Omental fat pad (tissue), 3 donors: ENCODE measurements at regions not wholly inside any gene's neighbourhood (a gene's known extent, or its start where the extent isn't known, plus 50 kb on each side); places are given as distances from the start of the nearest gene placed in this dataset.

Source experiments
- ATAC-seq: fragments of 150-250 bp; one replicate; pipeline ENCODE4 v1.9.1; 2016; ENCODE audit warnings: mild to moderate bottlenecking, moderate library complexity; ENCODE audit not compliant: low FRiP score
- DNase-seq: peaks from one replicate; pipeline ENCODE4 v3.0.0-alpha.2; 2019; ENCODE audit warnings: low spot score
- TF ChIP-seq, protein P1 (sequence below), 3 donors: fragments of 450-650 bp; IDR thresholded peaks; one replicate each; pipeline ENCODE4 v1.5.1; 2016 to 2017; ENCODE audit warnings: antibody characterized with exemption in 3 of 3, mild to moderate bottlenecking in 3 of 3, moderate library complexity in 2 of 3

DNA sequence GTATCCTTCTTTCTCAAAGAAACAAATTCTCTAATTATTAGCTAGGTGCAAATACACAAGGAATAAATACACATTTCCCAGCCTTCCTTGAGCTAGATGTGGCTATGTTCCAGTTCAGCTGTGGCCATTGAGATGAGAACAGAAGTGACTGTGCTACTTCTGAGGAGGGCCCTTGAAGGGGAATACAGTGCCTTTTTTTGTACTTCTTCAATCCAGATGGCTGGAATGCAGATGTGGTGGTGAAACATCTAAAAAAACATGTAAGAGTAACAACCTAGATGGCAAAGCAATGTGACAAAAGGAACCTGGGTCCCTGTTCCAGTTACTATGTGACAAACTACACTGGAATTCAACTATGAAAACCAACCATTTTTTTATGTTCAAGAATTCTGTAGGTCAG, 115.4 kb upstream of the DST start:
- DNase-seq (no peak), ATAC-seq (no peak)
- TF ChIP-seq, protein P1, sequence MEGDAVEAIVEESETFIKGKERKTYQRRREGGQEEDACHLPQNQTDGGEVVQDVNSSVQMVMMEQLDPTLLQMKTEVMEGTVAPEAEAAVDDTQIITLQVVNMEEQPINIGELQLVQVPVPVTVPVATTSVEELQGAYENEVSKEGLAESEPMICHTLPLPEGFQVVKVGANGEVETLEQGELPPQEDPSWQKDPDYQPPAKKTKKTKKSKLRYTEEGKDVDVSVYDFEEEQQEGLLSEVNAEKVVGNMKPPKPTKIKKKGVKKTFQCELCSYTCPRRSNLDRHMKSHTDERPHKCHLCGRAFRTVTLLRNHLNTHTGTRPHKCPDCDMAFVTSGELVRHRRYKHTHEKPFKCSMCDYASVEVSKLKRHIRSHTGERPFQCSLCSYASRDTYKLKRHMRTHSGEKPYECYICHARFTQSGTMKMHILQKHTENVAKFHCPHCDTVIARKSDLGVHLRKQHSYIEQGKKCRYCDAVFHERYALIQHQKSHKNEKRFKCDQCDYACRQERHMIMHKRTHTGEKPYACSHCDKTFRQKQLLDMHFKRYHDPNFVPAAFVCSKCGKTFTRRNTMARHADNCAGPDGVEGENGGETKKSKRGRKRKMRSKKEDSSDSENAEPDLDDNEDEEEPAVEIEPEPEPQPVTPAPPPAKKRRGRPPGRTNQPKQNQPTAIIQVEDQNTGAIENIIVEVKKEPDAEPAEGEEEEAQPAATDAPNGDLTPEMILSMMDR (IDR thresholded peaks at IDR 0.05): no peak

DNA sequence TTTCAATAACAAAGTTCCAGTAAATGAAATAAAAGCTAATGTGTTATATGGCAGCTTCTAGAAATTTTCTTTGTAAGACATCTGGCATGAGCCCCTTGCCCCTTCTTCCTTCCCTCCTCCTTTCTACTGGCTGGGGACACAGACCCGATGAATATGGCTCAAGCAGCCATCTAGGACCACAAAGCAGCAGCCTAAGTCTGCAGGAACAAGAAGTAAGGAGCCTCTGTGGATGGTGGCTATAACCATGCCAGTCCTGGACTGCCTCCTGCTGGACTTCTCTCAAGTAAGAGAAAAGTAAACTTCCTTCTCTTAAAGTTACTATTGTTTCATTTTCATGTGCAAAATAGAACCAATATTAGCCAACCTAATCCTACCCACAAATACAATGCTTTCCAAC, 114.9 kb upstream of the DST start:
- DNase-seq (no peak), ATAC-seq (no peak)
- TF ChIP-seq, protein P1 (IDR thresholded peaks at IDR 0.05): no peak

DNA sequence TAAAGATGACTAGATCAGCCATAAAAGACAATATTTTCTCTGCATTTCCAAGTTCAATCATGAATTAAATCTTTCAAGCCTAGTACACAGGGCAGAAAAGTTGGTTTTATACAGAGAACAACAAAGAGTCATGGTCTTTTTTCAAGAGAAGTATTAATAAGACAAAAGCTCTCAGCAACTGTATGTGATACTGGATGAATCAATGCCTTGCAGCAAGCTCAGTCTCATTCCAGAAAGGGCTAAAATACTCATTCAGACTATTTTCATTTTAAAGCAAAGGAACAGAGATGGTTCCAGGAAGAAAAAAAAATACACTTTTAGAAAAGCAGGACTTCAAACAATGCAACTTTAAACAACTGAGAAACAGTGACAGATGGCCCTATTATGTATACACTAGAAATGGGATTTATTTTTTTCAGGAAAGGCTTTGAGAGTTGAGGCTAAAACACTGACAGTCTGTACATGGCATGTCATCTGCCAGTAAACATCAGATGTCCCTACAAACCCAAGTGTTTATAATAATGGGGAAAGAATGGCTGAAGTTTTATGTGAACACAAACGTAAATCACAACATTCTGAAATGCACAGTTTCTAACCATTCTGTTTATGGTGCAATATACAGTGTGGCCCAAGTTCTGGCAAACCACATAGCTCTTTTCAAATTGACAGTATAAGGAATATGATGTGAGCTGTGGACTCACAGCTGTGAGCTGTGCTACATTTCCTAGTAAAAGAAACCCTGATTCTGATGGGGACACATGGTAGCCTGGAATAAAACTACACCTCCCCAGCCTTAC, 114.3 kb upstream of the DST start:
- ATAC-seq: no peak
- TF ChIP-seq, protein P1 (IDR thresholded peaks at IDR 0.05): no peak
- no peak for DNase-seq

- DNase-seq (no peak), ATAC-seq (no peak)
- TF ChIP-seq, protein P1 (IDR thresholded peaks at IDR 0.05): no peak
Observed at GRCh38 chr6:56756219-56756789, 113.6 kb upstream of the DST start.

DNA sequence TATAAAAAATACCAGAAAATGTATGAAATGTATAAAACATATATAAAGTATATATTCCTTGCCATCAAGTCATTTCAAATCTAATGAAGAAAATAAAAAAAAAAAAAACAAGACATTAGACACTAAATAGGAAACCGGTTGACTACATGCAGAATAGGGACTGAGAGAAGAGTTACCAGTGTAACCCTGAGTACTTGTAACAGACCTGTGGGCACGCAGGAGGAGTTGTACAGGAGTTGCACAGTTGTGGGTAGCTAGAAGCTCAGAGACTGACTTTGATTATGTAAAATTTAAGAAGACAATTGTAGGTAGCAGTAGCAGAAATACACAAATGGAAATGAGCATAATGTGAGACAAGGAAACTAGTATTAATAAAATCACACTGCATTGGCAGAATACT, 112.4 kb upstream of the DST start:
- no peak for DNase-seq
- TF ChIP-seq, protein P1 (IDR thresholded peaks at IDR 0.05): no peak
- no peak for ATAC-seq

DNA sequence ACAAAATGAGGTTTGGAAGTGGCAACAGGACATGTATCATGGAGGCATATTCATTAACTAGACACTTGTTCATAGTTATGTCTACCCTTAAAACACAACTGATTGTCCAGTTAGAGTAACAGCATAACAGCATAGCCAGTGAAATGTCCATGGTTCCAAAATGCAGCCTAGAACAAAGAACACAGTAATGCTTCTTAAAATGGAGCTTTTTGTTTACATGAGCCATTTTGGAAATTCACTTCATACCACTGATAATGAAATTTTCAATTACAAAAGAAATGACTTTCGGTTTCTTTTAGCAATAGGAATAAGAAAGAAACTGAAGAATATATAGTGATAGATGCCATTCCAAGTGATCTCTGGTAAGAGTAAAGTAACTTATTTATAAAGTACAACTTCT, 111.1 kb upstream of the DST start:
- DNase-seq (no peak), ATAC-seq (no peak)
- TF ChIP-seq, protein P1 (IDR thresholded peaks at IDR 0.05): no peak

DNA sequence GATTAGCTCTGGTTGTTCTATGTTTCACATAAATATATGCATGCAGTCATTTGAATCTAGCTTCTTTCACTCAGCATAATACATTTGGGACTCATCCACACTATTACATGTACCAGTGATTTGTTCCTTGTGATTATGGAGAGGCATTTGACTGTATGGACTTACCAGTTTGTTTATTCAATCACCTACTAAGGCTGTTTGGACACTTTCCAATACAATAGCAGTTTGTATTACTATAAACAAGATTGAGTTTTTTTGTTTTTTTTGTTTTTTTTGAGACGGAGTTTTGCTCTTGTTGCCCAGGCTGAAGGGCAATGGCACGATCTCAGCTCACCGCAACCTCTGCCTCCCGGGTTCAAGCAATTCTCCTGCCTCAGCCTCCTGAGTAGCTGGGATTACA, 109.8 kb upstream of the DST start:
- DNase-seq (no peak), ATAC-seq (no peak)
- TF ChIP-seq, protein P1 (IDR thresholded peaks at IDR 0.05): no peak
